Activated CD4-positive, alpha-beta memory T cell treated with anti-CD3 and anti-CD28 coated beads for 36 hours (primary cell): ENCODE measurements at regions not wholly inside any gene's neighbourhood (a gene's known extent, or its start where the extent isn't known, plus 50 kb on each side); places are given as distances from the start of the nearest gene placed in this dataset.

Experiments
- CTCF ChIA-PET: fragments of 350-600 bp; sonication (Branson Sonifier 250); formaldehyde crosslinking; loops from one replicate; lab custom pipeline; 2021; ENCODE audit warnings: antibody characterized with exemption, inconsistent platforms; lab: Charles Lee
- POLR2A ChIA-PET: fragments of 350-600 bp; sonication (Branson Sonifier 250); formaldehyde crosslinking; loops from one replicate; lab custom pipeline; 2021; ENCODE audit warnings: antibody characterized with exemption; lab: Charles Lee
- DNase-seq: peaks from one replicate; pipeline ENCODE4 v3.0.0-alpha.2; 2020
- H3K27ac Mint-ChIP-seq: one replicate; pipeline ENCODE4 v1.8.0; 2021; ENCODE audit warnings: mixed read lengths
- H3K27me3 Mint-ChIP-seq: one replicate; pipeline ENCODE4 v1.8.0; 2021; ENCODE audit warnings: mixed read lengths
- H3K36me3 Mint-ChIP-seq: one replicate; pipeline ENCODE4 v1.8.0; 2021; ENCODE audit warnings: mixed read lengths
- H3K4me1 Mint-ChIP-seq: one replicate; pipeline ENCODE4 v1.8.0; 2021; ENCODE audit warnings: low read depth, mixed read lengths
- H3K4me3 Mint-ChIP-seq: one replicate; pipeline ENCODE4 v1.8.0; 2021; ENCODE audit warnings: mild to moderate bottlenecking, mixed read lengths
- H3K9me3 Mint-ChIP-seq: one replicate; pipeline ENCODE4 v1.8.0; 2021; ENCODE audit warnings: mixed read lengths
- intact Hi-C: fragments of 100-400 bp; cut with micrococcal nuclease; formaldehyde crosslinking; loops from one replicate; pipeline ENCODE4 v1.15.1; 2023

DNA sequence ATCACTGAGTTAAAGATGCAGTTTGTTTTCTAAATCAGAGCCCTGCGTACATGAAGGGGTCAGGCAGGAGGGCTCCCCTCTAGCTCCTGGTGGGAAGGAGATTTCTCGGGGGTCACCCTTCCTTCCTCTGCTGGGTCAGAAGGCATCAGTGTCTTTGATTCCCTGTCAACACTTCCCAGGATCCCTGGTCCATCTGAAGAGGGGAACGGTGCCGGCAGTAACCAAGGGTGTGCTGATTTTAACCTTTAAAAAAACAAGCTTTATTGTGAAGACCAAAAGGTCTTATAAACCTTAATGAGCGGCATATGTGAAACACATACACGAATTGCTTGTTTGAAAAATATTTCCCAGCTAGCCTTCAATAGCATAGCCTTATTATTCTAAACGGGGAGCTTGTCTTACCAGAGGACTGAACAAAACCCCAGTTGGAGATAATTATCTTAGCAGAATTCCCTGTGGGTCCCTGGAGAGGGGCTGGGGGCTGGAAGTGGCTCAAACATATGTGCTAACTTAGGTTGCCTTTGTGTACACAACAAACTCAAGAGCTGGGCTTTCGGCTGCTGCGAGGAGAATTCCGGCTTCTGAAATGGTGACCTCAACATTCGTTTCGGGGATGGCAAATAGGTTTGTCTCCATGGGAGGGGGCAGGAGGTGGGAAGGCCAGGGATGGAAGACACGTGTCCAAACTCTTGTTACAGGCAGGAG lies 114.9 kb upstream of the MYCN start:
- no peaks in the 10 kb centered on the region for H3K36me3 Mint-ChIP-seq
- H3K9me3 Mint-ChIP-seq, result no peaks in the 10 kb centered on the region
- intact Hi-C loops, result no loop called here
- H3K4me1 Mint-ChIP-seq, result no peaks in the 10 kb centered on the region
- H3K4me3 Mint-ChIP-seq, result no peak overlapping the region
- ChIA-PET POLR2A (no interaction called here), CTCF (no interaction called here)
- no peaks in the 10 kb centered on the region for H3K27me3 Mint-ChIP-seq
- DNase-seq, result no peak
- no peak overlapping the region for H3K27ac Mint-ChIP-seq

DNA sequence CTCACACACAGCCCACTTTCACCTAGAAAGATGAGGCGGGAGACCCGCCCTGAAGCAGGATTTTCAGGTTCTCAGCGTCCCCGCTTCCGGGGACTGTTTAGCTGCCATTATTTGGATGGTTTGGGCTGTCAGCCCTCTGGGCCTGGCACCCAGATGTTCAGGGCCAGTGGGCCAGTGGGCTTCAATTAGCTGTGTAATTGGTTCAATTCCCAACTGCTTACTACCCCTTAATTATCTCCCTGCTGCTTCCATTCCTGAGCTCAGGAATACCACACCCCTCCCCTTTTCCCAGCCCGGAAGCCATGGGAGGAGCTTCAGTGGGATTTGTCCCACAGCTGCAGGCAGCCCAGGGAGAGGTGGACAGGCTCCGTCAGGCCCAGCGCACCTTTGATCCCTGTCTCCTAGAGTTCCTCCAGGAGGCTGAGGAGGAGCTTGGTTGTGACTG lies 114.1 kb upstream of the MYCN start:
- DNase-seq, result no peak
- no peak overlapping the region for H3K27ac Mint-ChIP-seq
- no peak overlapping the region for H3K4me3 Mint-ChIP-seq
- ChIA-PET POLR2A (no interaction called here), CTCF (no interaction called here)
- no peaks in the 10 kb centered on the region for H3K27me3 Mint-ChIP-seq
- H3K4me1 Mint-ChIP-seq, result no peaks in the 10 kb centered on the region
- H3K9me3 Mint-ChIP-seq, result no peaks in the 10 kb centered on the region
- intact Hi-C loops, result no loop called here
- H3K36me3 Mint-ChIP-seq, result no peaks in the 10 kb centered on the region

DNA sequence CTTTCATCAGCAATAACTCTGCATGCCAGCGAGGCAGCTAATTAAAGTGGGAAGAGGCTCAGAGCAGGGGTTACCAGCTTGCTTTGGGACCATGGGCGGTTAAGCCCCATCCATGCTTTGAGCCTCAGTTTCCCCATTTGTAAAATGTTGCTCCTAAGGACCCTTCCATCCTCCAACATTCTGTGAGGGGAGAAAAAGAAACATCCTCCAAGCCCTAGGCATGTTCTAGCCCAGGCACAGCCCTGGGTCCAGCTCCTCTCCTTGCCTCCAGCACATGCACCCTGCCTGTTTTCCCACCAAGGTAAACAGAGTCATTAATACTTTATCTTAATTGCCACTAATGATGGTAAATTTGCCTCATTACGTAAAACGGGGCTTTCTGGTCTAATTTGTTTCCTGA lies 113.3 kb upstream of the MYCN start:
- intact Hi-C loops, result no loop called here
- Mint-ChIP-seq H3K36me3 (no peaks in the 10 kb centered on the region), H3K27me3 (no peaks in the 10 kb centered on the region), H3K9me3 (no peaks in the 10 kb centered on the region), H3K27ac (no peak overlapping the region), H3K4me3 (no peak overlapping the region), H3K4me1 (no peaks in the 10 kb centered on the region)
- POLR2A ChIA-PET, result no interaction called here
- DNase-seq, result no peak
- CTCF ChIA-PET, result no interaction called here

DNA sequence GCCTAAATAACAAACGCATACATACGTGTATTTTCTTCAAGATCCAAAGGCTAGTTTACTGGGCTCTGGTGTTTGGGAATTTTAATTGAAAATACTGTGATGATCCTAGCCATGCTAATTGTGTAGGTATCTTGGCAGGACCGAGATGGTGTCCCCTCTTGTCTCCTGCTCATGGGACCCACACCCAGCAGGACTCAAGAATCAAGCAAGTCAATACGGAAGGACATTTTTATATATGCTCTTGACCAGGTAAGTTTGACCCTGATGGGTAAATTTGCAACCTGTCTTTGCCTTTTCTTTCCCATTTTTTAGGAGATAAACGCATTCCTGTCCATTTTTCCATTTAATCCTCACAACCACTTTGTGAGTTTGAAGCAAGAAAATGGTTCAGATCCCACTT lies 111.8 kb upstream of the MYCN start:
- Mint-ChIP-seq H3K27ac (no peak overlapping the region), H3K9me3 (no peaks in the 10 kb centered on the region), H3K4me3 (no peak overlapping the region), H3K4me1 (no peaks in the 10 kb centered on the region), H3K36me3 (no peaks in the 10 kb centered on the region), H3K27me3 (peaks cover 1% of the 10 kb centered on the region)
- CTCF ChIA-PET, result no interaction called here
- no peak for DNase-seq
- POLR2A ChIA-PET, result no interaction called here
- intact Hi-C loops, result no loop called here

DNA sequence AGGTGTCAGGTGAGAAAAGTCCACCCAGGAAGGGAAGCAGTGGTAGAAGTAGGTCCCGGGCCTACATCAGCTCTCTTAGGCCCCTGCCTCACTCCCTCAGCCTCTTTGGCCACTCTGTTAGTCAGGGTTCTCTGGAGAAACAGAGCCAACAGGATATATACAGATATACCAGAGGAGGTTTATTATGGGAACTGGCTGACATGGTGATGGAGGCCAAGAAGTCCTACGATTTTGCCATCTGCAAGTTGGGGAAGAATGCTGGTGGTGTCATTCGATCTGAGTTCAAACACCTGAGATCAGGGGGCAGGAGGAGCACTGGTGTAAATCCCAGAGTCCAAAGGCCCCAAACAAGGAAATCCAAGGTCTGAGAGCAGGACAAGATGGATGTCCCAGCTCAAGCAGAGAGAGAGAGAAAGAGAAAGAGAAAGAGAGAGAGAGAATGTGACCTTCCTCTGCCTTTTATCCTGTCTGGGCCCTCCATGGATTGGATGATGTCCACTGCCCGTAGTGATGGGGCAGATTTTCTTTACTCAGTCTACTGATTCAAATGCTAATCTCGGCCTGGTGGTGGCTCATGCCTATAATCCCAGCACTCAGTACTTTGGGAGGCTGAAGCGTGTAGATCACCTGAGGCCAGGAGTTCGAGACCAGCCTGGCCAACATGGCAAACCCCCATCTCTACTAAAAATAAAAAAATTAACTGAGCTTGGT lies 111.1 kb upstream of the MYCN start:
- intact Hi-C loops, result no loop called here
- no peak for DNase-seq
- ChIA-PET POLR2A (no interaction called here), CTCF (no interaction called here)
- no peak overlapping the region for H3K27ac Mint-ChIP-seq
- H3K9me3 Mint-ChIP-seq, result no peaks in the 10 kb centered on the region
- H3K27me3 Mint-ChIP-seq, result peaks cover 1% of the 10 kb centered on the region
- no peak overlapping the region for H3K4me3 Mint-ChIP-seq
- H3K4me1 Mint-ChIP-seq, result no peaks in the 10 kb centered on the region
- no peaks in the 10 kb centered on the region for H3K36me3 Mint-ChIP-seq

DNA sequence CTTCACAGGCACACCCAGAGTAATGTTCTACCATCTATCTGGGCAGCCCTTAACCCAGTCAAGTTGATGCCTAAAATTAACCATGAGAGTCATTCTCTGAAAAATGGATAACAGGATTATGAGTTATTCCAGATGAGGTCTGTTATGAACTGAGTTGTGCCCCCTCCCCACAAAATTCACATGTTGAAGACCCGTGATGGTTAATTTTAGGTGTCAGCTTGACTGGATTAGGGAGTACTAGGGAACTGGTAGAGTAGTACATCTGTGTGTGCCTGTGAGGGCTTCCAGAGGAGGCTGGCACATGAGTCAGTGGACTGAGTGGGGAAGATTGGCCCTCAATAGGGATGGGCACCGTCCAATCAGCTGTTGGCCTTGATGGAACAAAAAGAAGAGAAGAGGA lies 110.4 kb upstream of the MYCN start:
- intact Hi-C loops, result no loop called here
- H3K4me3 Mint-ChIP-seq, result no peak overlapping the region
- ChIA-PET CTCF (no interaction called here), POLR2A (no interaction called here)
- no peaks in the 10 kb centered on the region for H3K36me3 Mint-ChIP-seq
- no peak overlapping the region for H3K27ac Mint-ChIP-seq
- H3K4me1 Mint-ChIP-seq, result no peaks in the 10 kb centered on the region
- DNase-seq, result no peak
- H3K27me3 Mint-ChIP-seq, result peaks cover 1% of the 10 kb centered on the region
- H3K9me3 Mint-ChIP-seq, result no peaks in the 10 kb centered on the region

DNA sequence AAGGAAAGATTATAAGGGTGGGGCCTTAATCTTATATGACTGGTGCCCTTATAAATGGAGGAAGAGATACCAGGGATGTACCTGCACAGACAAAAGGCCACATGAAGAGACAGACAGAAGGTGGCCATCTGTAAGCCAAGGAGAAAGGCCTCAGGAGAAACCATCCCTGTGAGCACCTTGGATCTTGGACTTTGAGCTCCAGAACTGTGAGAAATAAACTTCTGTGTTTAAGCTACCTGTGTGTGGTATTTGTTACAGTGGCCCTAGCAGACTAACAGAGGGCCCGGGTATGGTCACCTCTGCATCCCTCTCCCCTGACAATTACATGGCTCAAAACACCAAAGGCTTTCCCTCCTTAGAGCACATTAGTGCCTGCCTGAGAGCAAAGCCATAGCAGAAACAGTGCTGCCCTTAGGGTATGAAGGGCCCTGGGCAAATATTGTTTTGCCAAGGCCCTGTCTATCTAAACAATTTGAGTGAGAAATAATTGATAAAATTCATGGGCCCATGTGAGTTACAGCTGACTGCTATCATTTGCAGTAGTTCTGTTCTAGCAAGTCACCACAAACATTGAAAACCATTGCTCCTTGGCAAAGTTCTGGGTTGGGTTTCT lies 109.3 kb upstream of the MYCN start:
- DNase-seq, result no peak
- no peaks in the 10 kb centered on the region for H3K36me3 Mint-ChIP-seq
- ChIA-PET POLR2A (no interaction called here), CTCF (no interaction called here)
- H3K9me3 Mint-ChIP-seq, result no peaks in the 10 kb centered on the region
- H3K27ac Mint-ChIP-seq, result no peak overlapping the region
- peaks cover 1% of the 10 kb centered on the region for H3K27me3 Mint-ChIP-seq
- no peak overlapping the region for H3K4me3 Mint-ChIP-seq
- intact Hi-C loops, result no loop called here
- no peaks in the 10 kb centered on the region for H3K4me1 Mint-ChIP-seq

DNA sequence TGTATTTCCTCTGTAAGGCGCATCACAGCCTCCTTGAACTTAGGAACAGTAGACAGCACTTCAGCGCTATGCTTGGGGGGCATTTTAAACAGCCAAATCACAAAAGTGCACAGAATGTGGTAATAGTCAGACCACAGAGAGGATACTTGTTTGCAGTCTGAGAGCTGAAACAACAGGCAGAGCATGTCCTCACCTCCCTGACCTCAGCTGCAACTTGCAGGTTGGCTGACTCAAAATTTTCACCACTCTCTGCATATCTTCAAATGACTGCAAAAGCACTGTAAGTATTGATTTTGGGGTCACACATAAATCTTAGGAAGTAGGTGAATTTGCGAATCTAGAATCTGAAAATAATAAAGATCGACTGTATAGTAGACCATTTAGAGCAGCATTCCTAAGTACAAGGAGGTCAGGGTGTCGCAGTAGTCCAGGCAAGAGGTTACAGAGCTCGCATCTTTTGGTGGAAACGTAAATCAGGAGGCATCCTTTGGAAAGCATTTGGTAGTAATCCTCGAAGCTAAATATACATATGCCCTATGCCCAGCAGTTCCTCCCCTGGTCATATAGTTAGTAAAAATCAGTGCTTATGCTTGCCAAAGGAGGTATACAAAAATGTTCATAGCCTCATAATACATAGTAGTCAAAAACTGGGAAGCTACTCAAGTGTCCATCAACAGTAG lies 108.2 kb upstream of the MYCN start:
- Mint-ChIP-seq H3K36me3 (no peaks in the 10 kb centered on the region), H3K4me1 (no peaks in the 10 kb centered on the region), H3K27me3 (peaks cover 1% of the 10 kb centered on the region), H3K9me3 (no peaks in the 10 kb centered on the region), H3K4me3 (no peak overlapping the region), H3K27ac (no peak overlapping the region)
- POLR2A ChIA-PET, result no interaction called here
- no peak for DNase-seq
- intact Hi-C loops, result no loop called here
- CTCF ChIA-PET, result no interaction called here

DNA sequence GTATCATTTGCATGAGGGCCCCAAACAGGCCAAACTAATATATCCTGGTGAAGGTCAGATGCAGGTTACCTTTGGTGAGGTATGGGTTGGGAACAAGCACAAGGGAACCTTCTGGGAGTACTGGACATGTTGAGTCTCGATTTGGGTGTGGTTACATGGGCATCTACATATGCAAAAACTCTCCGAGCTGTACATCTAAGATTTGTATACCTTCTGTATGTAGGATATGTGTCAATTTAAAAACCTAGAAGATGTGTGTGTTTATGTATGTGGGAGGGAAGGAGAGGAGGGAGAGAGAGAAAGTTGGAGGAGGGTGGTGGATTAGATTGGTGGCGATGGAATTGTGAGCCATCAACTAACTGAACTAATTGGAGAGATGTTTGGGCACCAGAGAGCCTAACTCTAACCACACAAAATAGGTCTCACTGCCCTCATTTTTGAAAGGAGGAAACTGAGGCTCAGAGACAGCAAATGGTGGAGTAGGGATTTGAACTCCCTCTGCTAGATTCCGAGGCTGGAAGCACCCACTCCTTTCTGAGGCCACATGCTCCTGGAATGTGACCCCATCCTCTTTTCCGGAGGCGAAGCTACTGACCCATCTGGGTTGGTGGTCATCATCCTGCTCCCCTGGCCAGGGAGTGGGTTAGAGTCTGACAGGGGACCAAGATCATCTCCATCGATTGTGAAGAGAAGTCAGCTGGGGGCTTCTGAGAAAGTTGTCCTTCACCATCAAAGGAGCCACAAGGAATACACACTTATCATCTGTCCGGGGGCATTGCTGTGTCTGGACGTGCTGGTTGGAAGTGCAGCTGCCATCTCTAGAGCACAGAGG lies 107.3 kb upstream of the MYCN start:
- Mint-ChIP-seq H3K4me3 (no peak overlapping the region), H3K4me1 (no peaks in the 10 kb centered on the region), H3K9me3 (no peaks in the 10 kb centered on the region), H3K27me3 (peaks cover 1% of the 10 kb centered on the region), H3K36me3 (no peaks in the 10 kb centered on the region), H3K27ac (no peak overlapping the region)
- no peak for DNase-seq
- intact Hi-C loops, result no loop called here
- CTCF ChIA-PET, result no interaction called here
- POLR2A ChIA-PET, result no interaction called here

DNA sequence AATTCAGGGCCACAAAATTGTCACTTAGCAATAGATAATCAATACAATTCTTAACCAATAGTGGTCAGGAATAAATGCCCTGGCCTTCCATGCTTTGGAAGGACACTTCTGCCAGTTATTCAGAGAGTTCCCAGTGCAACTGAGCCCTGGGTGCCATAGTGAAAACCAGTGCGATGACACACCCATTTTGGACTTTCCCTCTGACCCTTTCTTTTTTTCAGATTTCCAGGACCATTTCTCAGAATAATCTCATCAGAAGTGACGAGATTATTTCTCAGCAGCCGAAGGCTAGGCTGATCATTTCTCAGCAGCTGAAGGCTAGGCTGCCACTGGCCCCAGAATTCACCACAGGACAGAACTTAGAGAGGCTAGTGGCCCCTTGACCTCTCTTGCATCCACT lies 106.6 kb upstream of the MYCN start:
- ChIA-PET POLR2A (no interaction called here), CTCF (no interaction called here)
- Mint-ChIP-seq H3K4me3 (no peak overlapping the region), H3K4me1 (no peaks in the 10 kb centered on the region), H3K36me3 (no peaks in the 10 kb centered on the region), H3K27me3 (peaks cover 1% of the 10 kb centered on the region), H3K27ac (no peak overlapping the region), H3K9me3 (no peaks in the 10 kb centered on the region)
- intact Hi-C loops, result no loop called here
- DNase-seq, result no peak

DNA sequence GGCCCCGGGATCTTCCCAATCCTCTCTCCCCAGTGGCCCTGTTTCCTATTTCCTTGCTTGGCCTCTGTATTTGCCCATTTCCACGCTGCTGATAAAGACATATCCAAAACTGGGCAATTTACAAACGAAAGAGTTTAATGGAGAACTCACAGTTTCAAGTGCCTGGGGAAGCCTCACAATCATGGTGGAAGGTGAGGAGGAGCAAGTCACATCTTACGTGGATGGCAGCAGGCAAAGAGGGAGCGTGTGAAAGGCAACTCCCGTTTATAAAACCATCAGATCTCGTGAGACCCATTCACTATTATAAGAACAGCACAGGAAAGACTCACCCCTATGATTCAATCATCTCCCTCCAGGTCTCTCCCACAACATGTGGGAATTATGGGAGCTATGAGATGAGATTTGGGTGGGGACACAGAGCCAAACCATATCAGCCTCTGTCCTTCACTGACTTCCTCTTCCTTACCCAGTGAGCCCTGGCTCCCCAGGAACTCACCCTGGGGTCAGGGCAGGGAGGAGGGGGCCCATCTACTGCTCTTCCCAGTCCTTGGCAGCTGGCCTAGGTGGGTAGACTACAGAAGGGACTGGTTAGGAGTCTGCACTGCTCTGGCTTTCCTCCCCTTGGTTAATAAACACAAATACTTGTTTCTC lies 105.8 kb upstream of the MYCN start:
- Mint-ChIP-seq H3K27ac (no peak overlapping the region), H3K36me3 (no peaks in the 10 kb centered on the region), H3K4me3 (no peak overlapping the region), H3K9me3 (no peaks in the 10 kb centered on the region), H3K27me3 (peaks cover 1% of the 10 kb centered on the region), H3K4me1 (no peaks in the 10 kb centered on the region)
- ChIA-PET CTCF (no interaction called here), POLR2A (no interaction called here)
- DNase-seq, result no peak
- intact Hi-C loops, result no loop called here
